ENCODE measurements at regions not wholly inside any gene's neighbourhood (a gene's known extent, or its start where the extent isn't known, plus 50 kb on each side); places are given as distances from the start of the nearest gene placed in this dataset.

DNA sequence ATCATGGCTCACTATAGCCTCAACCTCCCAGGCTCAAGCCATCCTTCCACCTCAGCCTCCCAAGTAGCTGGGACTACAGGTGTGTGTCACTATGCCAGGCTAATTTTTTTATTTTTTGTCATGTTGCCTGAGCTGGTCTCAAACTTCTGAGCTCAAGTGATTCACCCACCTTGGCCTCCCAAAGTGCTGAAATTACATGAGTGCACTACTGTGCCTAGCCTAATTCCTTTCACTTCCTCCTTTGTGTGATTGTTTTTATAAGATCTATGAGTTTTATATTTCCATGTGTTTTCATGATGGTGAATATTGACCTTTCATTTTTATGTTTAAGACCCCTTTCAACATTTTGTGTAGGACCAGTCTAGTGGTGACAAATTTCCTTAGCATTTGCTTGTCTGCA lies 55.2 kb upstream of the IL12B start:
- DNase-seq = no peak
- in situ Hi-C loops (cut with HindIII; ENCODE audit: low pct_ligation_motif_present, low pct_unique_long_range_greater_than_20kb, low sequenced_read_pairs) = no loop called here

DNA sequence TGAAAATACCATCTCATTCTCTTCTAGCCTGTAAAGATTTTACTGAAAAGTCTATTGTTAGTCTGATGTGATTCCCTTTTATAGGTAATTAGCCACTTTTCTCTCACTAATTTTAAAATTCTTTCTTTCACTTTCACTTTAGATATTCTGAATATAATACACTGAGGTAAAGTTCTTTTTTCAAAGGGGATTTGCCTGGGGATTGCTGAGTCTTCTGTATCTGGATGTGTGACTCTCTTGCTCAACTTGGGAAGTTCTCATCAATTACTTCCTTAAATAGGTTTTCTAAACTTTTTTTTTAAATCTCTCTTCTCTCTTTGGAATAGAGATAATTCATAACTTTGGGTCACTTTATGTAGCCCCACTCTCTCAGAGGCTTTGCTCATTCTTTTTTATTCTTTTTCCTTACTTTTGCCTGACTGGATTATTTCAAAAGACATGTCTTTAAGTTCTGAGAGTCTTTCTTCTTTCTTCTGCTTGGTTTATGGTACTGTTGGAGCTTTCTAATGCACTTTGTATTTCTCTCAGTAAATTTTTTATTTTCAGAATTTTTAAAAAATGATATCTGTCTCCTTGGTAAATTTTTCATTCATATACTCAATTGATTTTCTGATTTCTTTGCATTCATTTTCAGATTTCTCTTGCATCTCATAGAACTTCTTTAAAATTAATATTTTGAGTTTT lies 55.9 kb upstream of the IL12B start:
- DNase-seq = no peak
- in situ Hi-C loops (cut with HindIII; ENCODE audit: low pct_ligation_motif_present, low pct_unique_long_range_greater_than_20kb, low sequenced_read_pairs) = no loop called here

DNA sequence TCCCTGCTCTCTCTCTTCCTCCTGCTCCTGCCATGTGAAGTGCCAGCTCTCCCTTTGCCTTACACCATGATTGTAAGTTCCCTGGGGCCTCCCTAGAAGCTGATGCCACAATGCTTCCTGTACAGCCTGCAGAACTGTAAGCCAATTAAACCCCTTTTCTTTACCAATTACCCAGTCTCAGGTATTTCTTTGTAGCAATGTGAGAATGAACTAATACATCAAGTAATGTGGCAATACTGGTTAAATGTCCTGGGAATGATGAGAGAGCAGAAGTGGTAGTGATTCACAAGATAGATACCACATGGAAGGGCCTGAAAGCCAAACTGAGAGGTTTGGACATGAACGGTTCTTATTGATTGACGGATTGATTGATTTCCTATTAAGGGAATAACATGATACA lies 62.6 kb upstream of the IL12B start:
- no peak for DNase-seq
- in situ Hi-C loops (cut with HindIII; ENCODE audit: low pct_ligation_motif_present, low pct_unique_long_range_greater_than_20kb, low sequenced_read_pairs) = no loop called here

DNA sequence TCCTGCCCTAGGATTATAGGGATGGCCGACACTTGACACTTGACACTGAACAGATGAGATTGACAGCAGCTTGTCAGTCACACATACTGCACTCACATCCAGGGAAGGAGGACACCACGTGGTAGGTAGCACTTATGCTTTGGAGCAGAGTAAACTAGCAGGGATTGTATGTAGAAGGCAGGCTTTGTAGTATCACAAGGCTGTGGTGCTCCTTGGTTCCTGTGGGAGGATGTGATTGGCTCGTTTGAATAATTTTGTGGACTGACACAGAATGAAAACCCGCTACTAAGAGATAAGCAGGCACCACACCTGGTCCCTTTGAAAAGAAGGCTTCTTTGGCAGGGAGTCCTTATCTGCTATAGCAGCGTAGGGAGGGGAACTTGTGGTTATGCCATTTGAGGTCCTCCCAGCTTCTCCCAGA lies 63.6 kb upstream of the IL12B start:
- in situ Hi-C loops (cut with HindIII; ENCODE audit: low pct_ligation_motif_present, low pct_unique_long_range_greater_than_20kb, low sequenced_read_pairs) = no loop called here

DNA sequence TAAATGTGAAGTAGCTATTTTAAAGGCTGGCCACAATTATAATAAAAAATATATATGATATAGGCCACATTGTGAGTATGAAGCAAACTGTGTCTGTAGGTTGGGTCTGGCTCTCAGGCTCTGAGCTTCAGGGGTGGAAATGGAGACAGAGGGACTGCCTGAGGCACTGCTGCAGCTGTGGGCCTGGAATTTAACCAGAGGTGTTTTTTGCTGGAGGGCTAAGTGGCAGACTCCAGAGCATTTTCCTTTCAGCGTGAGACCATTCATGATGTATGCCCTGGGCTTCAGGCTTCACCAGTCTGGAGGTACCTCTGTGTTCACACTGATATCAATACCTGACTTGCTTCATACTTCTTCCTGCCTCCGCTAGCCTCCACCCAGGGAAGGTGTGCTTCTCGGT lies 64.9 kb upstream of the IL12B start:
- DNase-seq = no peak
- in situ Hi-C loops (cut with HindIII; ENCODE audit: low pct_ligation_motif_present, low pct_unique_long_range_greater_than_20kb, low sequenced_read_pairs) = no loop called here

More for the DNA sequence above, 63.6 kb upstream of the IL12B start:
- DNase-seq = no peak

DNA sequence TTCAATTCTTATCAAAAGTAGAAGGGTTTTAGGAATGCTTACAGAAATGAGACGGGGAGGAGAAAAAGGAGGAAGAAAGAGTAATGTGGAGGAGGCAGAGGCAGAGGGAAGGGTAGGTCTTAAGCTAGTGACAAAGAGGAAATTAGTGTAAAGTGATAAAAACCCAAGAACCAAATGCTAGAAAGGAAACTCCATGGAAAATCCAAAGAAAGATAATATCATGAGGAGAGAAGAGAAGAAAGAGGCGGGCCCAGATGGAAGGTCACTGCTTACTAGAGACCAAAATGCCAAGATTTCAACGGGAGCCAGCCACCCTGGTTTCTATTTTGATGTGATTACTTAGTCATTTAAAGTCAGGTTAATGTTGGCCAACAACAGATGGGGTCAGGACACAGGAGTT lies 68.6 kb upstream of the IL12B start:
- DNase-seq = no peak
- in situ Hi-C loops (cut with HindIII; ENCODE audit: low pct_ligation_motif_present, low pct_unique_long_range_greater_than_20kb, low sequenced_read_pairs) = no loop called here

DNA sequence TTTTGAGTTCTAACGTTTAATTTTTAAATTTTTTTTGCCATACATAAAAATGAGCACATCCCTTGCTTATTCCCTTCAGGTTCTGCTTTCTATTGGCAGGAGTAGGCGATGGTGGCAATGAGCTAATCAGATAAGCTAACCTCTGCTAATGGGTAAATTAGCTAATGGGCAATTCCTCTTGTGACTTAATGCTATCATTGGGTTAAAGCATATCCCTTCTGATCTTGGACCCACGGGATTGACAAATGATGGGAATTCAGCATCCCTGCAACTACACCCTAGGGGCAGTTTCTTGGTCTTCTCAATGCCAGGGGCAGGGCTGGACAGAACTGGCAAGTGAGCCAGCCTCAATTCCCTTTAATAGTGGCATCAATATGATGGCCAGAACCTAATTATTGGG lies 70.2 kb upstream of the IL12B start:
- in situ Hi-C loops (cut with HindIII; ENCODE audit: low pct_ligation_motif_present, low pct_unique_long_range_greater_than_20kb, low sequenced_read_pairs) = no loop called here

DNA sequence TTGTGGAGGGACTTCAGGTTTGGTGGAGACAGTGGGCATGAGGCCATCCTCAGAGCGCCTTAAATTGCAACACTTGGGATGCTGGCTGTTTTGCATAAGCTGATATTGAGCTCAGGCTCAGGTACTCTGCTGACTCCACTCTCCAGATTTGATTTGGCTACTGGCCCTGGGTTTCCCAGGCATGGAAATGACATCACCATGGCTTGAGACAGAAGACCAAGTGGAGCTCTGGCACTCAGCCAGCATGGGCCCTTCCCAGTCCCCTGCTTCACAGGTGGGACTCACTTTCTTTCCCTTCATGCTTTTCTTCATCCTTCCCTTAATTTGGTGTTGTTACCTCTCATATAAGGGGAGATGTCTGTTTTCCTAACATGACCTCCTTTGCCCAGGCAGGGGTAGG lies 72.0 kb upstream of the IL12B start:
- DNase-seq = no peak
- in situ Hi-C loops (cut with HindIII; ENCODE audit: low pct_ligation_motif_present, low pct_unique_long_range_greater_than_20kb, low sequenced_read_pairs) = no loop called here

More for the DNA sequence above, 70.2 kb upstream of the IL12B start:
- no peak for DNase-seq

DNA sequence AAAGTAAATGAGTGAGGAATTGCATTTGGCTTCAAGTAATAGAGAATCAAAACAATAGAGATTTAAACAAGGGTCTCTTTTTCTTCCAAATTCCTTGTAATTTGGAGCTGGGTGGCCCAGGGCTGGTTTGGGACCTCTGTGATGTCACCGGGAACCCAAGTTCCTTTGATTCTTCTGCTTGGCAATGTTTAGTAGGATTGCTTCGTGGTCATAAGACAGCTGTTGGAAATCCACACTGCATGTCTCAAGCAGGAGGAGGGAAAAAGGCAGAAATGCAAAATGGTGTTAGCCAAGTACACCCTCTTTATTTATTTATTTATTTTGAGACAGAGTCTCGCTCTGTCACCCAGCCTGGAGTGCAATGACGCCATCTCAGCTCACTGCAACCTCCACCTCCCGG lies 72.6 kb upstream of the IL12B start:
- in situ Hi-C loops (cut with HindIII; ENCODE audit: low pct_ligation_motif_present, low pct_unique_long_range_greater_than_20kb, low sequenced_read_pairs) = no loop called here
- DNase-seq = no peak

DNA sequence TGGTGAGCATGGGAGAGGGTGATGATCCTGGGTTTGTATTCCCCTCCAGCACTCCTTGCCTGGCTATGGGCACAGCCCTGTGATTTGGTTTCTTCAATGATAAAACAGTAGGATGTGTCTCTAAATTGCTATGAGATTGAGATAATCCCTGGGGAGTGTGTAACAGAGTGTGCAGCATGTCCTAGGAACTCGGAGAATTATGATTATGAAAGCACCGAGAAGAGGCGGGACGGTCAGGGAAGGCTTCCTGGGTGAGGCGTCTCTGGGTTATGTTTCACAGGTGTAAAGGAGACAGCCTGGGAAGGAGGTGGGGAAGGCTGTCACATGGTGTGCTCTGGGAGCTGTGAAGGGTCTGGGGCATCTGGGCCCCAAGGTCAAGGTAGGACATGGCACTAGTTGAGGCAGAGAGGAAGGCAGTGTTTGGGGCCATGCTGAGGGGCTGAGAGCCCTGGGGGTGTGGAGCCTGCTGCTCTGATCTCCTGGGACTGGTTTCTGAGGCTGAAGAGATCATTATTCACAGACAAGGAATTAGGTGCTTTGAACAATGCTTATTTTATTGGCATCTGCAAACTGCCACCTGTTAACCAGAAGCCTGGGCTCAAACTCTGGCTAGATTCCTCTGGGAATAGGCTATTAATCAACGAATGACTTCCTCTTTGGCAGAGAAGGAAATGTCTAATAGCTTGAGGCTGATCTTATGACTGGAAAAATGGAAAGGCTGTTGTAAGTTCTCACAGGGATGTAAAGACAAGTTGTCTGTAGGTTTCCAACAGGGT lies 73.8 kb upstream of the IL12B start:
- no peak for DNase-seq
- in situ Hi-C loops (cut with HindIII; ENCODE audit: low pct_ligation_motif_present, low pct_unique_long_range_greater_than_20kb, low sequenced_read_pairs) = no loop called here

DNA sequence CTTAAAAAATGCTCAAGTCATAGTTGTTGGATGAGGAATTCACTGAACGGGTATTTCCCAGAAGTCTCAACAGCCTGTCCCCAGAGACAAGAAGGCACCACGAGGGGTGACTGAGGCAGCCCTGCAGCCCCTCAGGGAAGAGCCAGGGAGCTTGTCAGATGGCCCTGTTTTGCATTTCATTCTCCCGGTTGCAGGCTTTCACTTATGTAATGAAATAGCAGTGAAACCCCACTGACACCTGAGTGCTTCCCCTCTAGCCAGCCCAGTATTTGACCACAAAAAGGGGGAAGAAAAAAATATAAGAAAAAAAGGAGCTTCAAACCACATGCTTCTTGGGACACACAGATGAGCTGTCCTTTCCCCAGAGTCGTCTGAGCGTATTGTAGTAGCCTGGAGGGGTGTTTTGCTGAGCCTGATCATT lies 75.3 kb upstream of the IL12B start:
- DNase-seq = no peak

DNA sequence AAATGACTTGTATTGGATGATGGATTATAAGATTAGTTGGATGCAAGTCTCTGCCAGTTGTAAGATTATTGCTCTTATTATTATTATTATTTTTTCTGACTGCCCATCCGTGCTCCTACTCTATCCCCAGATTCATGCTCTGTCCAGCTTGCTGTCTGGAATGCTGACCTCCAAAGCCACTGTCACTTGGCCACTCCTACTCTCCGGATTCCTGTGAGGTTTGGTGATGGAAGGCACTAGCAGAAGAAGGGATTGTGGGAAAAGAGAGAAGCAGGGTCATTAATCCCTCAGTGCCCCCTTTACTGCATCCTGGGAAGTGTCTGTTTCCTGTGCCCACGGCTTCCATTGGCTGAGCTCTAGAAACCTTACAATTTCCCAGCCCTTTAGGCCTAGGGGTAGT lies 76.3 kb upstream of the IL12B start:
- no peak for DNase-seq
- in situ Hi-C loops (cut with HindIII; ENCODE audit: low pct_ligation_motif_present, low pct_unique_long_range_greater_than_20kb, low sequenced_read_pairs) = no loop called here

More for the DNA sequence above, 75.3 kb upstream of the IL12B start:
- in situ Hi-C loops (cut with HindIII; ENCODE audit: low pct_ligation_motif_present, low pct_unique_long_range_greater_than_20kb, low sequenced_read_pairs) = no loop called here

DNA sequence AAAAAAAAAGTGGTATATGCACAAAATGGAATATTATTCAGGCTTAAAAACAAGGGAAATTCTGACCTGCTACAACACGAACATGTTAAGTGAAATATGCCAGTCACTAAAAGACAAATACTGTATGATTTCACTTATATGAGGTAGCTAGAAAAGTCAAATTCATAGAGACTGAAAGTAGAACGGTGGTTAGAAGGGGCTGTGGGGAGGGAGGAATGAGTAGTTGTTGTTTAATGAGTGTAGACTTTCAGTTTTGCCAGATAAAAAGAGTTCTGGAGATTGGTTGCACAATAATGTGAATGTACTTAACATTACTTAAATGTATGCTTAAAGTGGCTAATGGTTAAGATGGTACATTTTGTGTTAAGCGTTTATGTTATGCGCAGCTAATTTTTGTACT lies 79.5 kb upstream of the IL12B start:
- in situ Hi-C loops (cut with HindIII; ENCODE audit: low pct_ligation_motif_present, low pct_unique_long_range_greater_than_20kb, low sequenced_read_pairs) = no loop called here

DNA sequence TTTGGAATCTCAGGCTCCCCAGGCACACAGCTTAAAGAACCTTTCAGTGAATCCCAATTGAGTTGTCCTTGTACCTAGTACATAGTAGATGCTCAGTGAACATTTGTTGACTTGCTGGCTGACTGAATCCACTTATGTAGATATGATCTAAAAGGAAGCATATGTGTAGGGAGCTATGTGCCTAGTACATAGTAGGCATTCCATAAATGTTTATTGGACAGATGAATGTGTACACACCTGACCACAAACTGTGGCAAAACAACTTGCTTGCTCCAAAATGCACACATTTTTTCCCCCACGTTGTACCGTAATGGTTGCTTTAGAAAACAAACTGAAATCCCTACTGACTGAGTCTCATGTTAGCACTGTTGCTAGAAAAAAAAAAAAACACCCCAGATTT lies 80.2 kb upstream of the IL12B start:
- in situ Hi-C loops (cut with HindIII; ENCODE audit: low pct_ligation_motif_present, low pct_unique_long_range_greater_than_20kb, low sequenced_read_pairs) = no loop called here
- no peak for DNase-seq

More for the DNA sequence above, 79.5 kb upstream of the IL12B start:
- DNase-seq = no peak

DNA sequence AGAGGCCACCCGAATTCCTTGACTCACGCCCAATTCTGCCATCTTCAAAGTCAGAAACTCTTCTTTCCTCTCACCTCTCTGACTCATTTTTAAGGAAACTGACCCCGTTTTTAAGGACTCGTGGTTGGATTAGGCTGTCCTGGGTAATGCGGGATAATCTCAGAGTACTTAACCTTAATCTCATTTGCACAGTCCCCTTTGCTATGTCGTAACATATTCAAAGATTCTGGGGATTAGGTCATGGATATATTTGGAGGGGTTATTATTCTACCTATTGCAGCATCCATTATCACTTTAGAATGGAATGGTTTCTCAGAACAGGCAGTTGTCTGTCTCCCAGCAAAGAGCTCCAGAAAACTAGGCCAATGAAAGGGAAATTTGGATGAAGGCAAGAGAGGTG lies 80.8 kb upstream of the IL12B start:
- in situ Hi-C loops (cut with HindIII; ENCODE audit: low pct_ligation_motif_present, low pct_unique_long_range_greater_than_20kb, low sequenced_read_pairs) = no loop called here
- DNase-seq = no peak

DNA sequence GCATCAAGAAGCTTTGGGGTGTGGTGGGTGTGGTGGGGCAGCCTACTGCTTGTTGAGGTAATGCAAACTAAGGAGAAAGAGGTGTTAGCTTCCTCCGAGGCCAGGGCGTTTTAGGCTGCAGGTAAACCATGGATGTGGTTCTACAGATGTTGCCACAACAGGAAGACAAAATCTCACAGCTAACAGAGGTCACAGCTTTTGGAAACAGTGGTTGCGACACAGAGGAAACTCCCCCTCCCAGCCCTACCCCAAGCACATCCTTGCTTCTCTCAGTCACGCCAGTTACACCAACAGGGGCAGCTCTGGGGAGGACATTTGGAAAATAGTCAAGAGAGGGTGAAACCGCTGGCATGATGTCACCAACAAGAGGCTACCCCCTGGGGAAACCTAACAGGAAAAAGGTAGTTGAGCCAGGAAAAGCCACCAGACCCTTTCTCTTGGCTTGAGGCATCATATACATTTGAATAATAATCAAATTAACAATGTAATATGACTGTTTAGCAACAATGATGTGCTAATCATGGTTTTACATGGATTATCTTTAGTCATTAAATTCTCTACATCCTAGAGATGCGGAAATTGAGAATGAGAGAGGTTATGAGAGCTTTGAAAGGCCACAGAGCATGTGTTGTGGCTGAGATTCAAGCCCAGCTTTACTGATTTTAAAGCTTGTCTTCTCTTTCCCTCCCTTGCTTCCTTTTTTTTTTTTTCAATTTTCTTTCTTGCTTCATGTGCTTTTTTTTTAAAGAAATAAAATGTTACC lies 82.2 kb upstream of the IL12B start:
- in situ Hi-C loops (cut with HindIII; ENCODE audit: low pct_ligation_motif_present, low pct_unique_long_range_greater_than_20kb, low sequenced_read_pairs) = no loop called here
- no peak for DNase-seq

DNA sequence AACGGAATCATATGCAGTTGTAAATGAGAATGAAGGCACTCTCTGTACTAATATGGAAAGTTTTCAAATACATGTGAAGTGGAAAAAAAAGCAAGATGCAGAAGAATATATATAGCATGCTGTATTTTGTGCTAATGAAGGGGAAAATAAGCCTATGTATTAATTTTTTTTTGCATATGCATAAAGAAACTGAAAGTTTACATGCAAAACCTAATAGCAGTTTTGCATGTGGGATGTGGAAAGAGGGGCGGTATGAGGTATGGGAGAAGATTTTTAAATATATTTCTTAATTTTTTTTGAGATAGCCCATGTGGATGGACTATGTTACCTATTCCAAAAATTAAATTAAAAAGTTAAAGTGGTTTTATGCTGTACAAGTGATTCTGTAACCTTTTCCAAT lies 83.7 kb upstream of the IL12B start:
- no peak for DNase-seq
- in situ Hi-C loops (cut with HindIII; ENCODE audit: low pct_ligation_motif_present, low pct_unique_long_range_greater_than_20kb, low sequenced_read_pairs) = no loop called here

DNA sequence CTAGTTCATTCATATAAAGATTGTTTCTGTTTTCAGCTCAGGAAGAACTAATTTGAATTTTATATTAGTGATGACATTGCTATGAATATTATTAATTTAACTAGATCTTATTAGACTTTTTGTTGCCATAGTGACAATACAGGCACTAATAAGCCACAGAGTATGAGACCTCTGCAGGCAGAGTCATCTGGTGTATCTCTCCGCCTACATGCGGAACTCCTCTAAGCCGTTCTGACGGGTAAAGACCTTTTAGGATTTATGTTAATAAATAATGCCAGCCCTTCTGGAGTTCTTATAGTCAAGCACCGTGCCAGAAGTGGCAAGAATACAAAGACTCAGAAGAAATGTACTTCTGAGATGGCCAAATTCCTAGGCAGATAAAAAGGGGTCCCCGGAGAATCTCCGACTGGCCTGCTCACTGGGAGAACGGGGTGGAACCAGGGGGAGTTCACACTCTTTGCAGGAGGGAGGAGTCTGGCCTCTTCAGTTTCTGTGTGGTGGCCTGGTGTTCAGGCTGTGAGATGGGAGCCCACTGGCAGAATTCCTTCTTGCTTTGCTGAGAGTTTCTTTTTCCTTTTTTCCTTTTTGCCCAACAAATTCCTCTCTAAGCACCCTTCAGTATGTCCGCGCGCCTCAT lies 85.1 kb upstream of the IL12B start:
- DNase-seq = no peak
- in situ Hi-C loops (cut with HindIII; ENCODE audit: low pct_ligation_motif_present, low pct_unique_long_range_greater_than_20kb, low sequenced_read_pairs) = no loop called here

DNA sequence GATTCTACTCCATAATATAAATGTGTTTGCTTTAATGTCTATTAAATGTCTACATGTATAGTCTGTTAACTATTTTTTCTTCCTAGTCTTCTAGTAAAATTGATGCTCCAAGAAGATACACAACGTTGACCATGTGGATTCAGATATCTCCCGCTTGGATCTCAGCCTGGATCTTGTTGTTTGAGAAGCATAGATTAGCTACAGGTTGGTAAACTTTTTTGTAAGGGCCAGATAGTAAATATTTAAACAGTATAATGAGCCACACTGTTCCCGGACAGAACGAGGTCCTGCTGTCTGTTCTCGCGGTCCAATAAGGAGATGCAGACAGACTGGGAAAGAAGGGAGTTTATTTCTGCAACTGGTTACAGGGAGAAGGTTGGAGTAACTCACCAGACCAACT lies 86.2 kb upstream of the IL12B start:
- in situ Hi-C loops (cut with HindIII; ENCODE audit: low pct_ligation_motif_present, low pct_unique_long_range_greater_than_20kb, low sequenced_read_pairs) = no loop called here
- no peak for DNase-seq
